HEK293 (cell line): ENCODE measurements at regions not wholly inside any gene's neighbourhood (a gene's known extent, or its start where the extent isn't known, plus 50 kb on each side); places are given as distances from the start of the nearest gene placed in this dataset.

Experiments used
- CTCF ChIA-PET: fragments of 350-600 bp; formaldehyde crosslinking; extraction: SDS; loops from one replicate; lab custom pipeline; 2021; ENCODE audit warnings: antibody characterized with exemption; lab: Yijun Ruan, JAX
- POLR2A ChIA-PET: fragments of 300-600 bp; formaldehyde crosslinking; extraction: SDS; loops from one replicate; lab custom pipeline; 2020; ENCODE audit warnings: antibody characterized with exemption, inconsistent platforms; lab: Yijun Ruan, JAX
- H3K27ac ChIP-seq: fragments of 200-500 bp; sonication (Bioruptor generic); 2 replicates; pipeline ENCODE4 v1.5.1; 2014; ENCODE audit warnings: low read depth, low read length, control low read depth, inconsistent platforms; ENCODE audit errors: extremely low read depth
- H3K36me3 ChIP-seq, 2 experiments: fragments of 200-500 bp in 1 of 2; sonication (Bioruptor generic) in 1 of 2; 1 replicate in 1 of 2; 2 replicates in 1 of 2; pipeline ENCODE4 v1.5.1; 2014 to 2017; ENCODE audit warnings: inconsistent platforms in 2 of 2, low read length in 2 of 2; ENCODE audit not compliant: control insufficient read depth in 2 of 2, insufficient read depth in 1 of 2
- H3K4me1 ChIP-seq: fragments of 200-500 bp; sonication (Bioruptor generic); 2 replicates; pipeline ENCODE4 v1.5.1; 2014; ENCODE audit warnings: mild to moderate bottlenecking, low read length, inconsistent platforms; ENCODE audit not compliant: control insufficient read depth, insufficient read depth
- H3K4me3 ChIP-seq: 2 replicates; pipeline ENCODE4 v1.5.1; 2011; ENCODE audit warnings: low read depth, mild to moderate bottlenecking, control low read depth, low read length, moderate library complexity
- H3K9me3 ChIP-seq: fragments of 200-500 bp; sonication (Bioruptor generic); 2 replicates; pipeline ENCODE4 v1.5.1; 2014; ENCODE audit warnings: low read depth, low read length, inconsistent platforms; ENCODE audit not compliant: control insufficient read depth, insufficient read depth
- GLI4 ChIP-seq: fragments of 450-650 bp; formaldehyde crosslinking; IDR thresholded peaks from 2 replicates; pipeline ENCODE4 v1.5.1; 2016; ENCODE audit warnings: missing biosample characterization, missing genetic modification characterization
- GLIS2 ChIP-seq: fragments of 450-650 bp; formaldehyde crosslinking; IDR thresholded peaks from 2 replicates; pipeline ENCODE4 v1.5.1; 2016; ENCODE audit warnings: missing biosample characterization, missing genetic modification characterization
- MYNN ChIP-seq: fragments of 450-650 bp; formaldehyde crosslinking; IDR thresholded peaks from 2 replicates; pipeline ENCODE4 v1.5.1; 2016; ENCODE audit warnings: missing biosample characterization, missing genetic modification characterization, borderline replicate concordance
- SP7 ChIP-seq: fragments of 450-650 bp; formaldehyde crosslinking; IDR thresholded peaks from 2 replicates; pipeline ENCODE4 v1.5.1; 2016; ENCODE audit warnings: missing biosample characterization, missing genetic modification characterization
- ZBTB7A ChIP-seq: fragments of 450-650 bp; formaldehyde crosslinking; IDR thresholded peaks from 2 replicates; pipeline ENCODE4 v1.5.1; 2016; ENCODE audit warnings: low read depth, missing biosample characterization, missing genetic modification characterization
- ZNF10 ChIP-seq: fragments of 450-650 bp; formaldehyde crosslinking; IDR thresholded peaks from 2 replicates; pipeline ENCODE4 v1.5.1; 2017; ENCODE audit warnings: missing biosample characterization, missing genetic modification characterization
- ZNF112 ChIP-seq: fragments of 450-650 bp; formaldehyde crosslinking; IDR thresholded peaks from 2 replicates; pipeline ENCODE4 v1.5.0; 2017; ENCODE audit warnings: missing biosample characterization, missing genetic modification characterization
- ZNF114 ChIP-seq: fragments of 450-650 bp; formaldehyde crosslinking; IDR thresholded peaks from 2 replicates; pipeline ENCODE4 v1.5.0; 2017; ENCODE audit warnings: missing biosample characterization, missing genetic modification characterization
- ZNF121 ChIP-seq: fragments of 450-650 bp; formaldehyde crosslinking; IDR thresholded peaks from 2 replicates; pipeline ENCODE4 v1.5.1; 2016; ENCODE audit warnings: missing biosample characterization, missing genetic modification characterization
- ZNF529 ChIP-seq: fragments of 450-650 bp; formaldehyde crosslinking; IDR thresholded peaks from 2 replicates; pipeline ENCODE4 v1.5.1; 2017; ENCODE audit warnings: missing genetic modification characterization, missing biosample characterization; ENCODE audit not compliant: insufficient replicate concordance
- ZNF544 ChIP-seq: fragments of 450-650 bp; formaldehyde crosslinking; IDR thresholded peaks from 2 replicates; pipeline ENCODE4 v1.5.0; 2017; ENCODE audit warnings: missing biosample characterization, missing genetic modification characterization
- ZNF555 ChIP-seq: fragments of 450-650 bp; formaldehyde crosslinking; conservative IDR thresholded peaks from 2 replicates; pipeline ENCODE4 v1.5.1; 2017; ENCODE audit warnings: missing biosample characterization, mild to moderate bottlenecking, missing genetic modification characterization, inconsistent platforms
- ZNF596 ChIP-seq: fragments of 450-650 bp; IDR thresholded peaks from 2 replicates; pipeline ENCODE4 v1.5.0; 2018; ENCODE audit warnings: missing biosample characterization, mild to moderate bottlenecking, missing genetic modification characterization, moderate library complexity
- ZNF610 ChIP-seq: fragments of 450-650 bp; formaldehyde crosslinking; IDR thresholded peaks from 2 replicates; pipeline ENCODE4 v1.5.1; 2016; ENCODE audit warnings: missing biosample characterization, missing genetic modification characterization, borderline replicate concordance
- ZNF677 ChIP-seq: fragments of 450-650 bp; IDR thresholded peaks from 2 replicates; pipeline ENCODE4 v1.5.0; 2018; ENCODE audit warnings: missing biosample characterization, mild to moderate bottlenecking, missing genetic modification characterization, moderate library complexity
- ZNF768 ChIP-seq: fragments of 450-650 bp; formaldehyde crosslinking; IDR thresholded peaks from 2 replicates; pipeline ENCODE4 v1.5.1; 2018; ENCODE audit warnings: missing biosample characterization, mild to moderate bottlenecking, missing genetic modification characterization
- TF ChIP-seq, protein P1 (sequence below): fragments of 450-650 bp; formaldehyde crosslinking; IDR thresholded peaks from 2 replicates; pipeline ENCODE4 v1.5.1; 2016; ENCODE audit warnings: missing biosample characterization, missing genetic modification characterization
- TF ChIP-seq, protein P2 (sequence below): fragments of 450-650 bp; formaldehyde crosslinking; IDR thresholded peaks from 2 replicates; pipeline ENCODE4 v1.5.1; 2016; ENCODE audit warnings: missing biosample characterization, missing genetic modification characterization
- TF ChIP-seq, protein P3 (sequence below): sonication (generic); formaldehyde crosslinking; IDR thresholded peaks from 2 replicates; pipeline ENCODE4 v1.8.1; 2022; ENCODE audit warnings: mild to moderate bottlenecking, moderate library complexity, missing genetic modification reagents
- TF ChIP-seq, protein P4 (sequence below): fragments of 450-650 bp; formaldehyde crosslinking; IDR thresholded peaks from 2 replicates; pipeline ENCODE4 v1.5.1; 2017; ENCODE audit warnings: missing biosample characterization, missing genetic modification characterization
- TF ChIP-seq, protein P5 (sequence below): fragments of 450-650 bp; formaldehyde crosslinking; IDR thresholded peaks from 2 replicates; pipeline ENCODE4 v1.5.1; 2016; ENCODE audit warnings: missing biosample characterization, missing genetic modification characterization

DNA sequence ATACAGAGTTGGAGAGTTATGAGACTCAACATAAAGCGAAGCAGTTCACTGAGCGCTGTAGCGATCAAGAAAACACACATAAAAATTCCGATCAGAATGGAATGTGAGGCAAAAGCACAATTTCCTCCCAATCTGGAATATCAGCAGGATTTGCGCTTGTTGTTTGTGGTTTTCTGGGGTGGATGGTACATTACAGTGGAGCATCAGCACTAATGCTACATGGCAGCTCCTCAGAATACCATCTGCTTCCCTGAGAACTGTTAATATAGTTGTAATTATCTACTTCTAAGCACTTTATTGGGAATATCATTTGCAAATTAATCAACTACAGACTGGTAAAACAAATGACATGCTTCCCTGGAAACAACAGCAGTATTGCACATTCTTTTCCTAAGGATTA is 324.1 kb upstream of the PPARGC1A start (continued):
- TF ChIP-seq ZBTB7A (tag by site-specific recombination) = no peak

DNA sequence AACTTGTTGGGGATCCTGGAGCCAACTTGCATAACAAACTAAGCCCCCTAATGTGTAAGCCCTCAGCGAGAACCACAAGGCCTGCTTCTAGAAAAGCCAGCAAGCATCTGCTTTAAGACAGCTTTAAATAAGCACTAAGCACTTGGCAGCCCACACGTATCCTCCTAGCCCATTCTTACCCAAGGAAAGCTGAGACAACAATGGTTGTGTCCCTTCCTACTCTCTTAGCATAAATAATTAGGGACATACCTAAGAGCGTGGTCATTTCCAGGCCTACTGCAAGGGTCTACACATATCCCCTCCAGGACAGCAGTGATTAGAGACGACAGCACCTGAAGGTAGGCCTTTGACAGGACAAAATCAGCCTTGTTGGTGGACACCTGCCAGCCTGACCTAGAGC is 322.8 kb upstream of the PPARGC1A start:
- no peak for TF ChIP-seq ZNF768 (tag by site-specific recombination)
- TF ChIP-seq GLIS2 = no peak
- TF ChIP-seq, protein P1, sequence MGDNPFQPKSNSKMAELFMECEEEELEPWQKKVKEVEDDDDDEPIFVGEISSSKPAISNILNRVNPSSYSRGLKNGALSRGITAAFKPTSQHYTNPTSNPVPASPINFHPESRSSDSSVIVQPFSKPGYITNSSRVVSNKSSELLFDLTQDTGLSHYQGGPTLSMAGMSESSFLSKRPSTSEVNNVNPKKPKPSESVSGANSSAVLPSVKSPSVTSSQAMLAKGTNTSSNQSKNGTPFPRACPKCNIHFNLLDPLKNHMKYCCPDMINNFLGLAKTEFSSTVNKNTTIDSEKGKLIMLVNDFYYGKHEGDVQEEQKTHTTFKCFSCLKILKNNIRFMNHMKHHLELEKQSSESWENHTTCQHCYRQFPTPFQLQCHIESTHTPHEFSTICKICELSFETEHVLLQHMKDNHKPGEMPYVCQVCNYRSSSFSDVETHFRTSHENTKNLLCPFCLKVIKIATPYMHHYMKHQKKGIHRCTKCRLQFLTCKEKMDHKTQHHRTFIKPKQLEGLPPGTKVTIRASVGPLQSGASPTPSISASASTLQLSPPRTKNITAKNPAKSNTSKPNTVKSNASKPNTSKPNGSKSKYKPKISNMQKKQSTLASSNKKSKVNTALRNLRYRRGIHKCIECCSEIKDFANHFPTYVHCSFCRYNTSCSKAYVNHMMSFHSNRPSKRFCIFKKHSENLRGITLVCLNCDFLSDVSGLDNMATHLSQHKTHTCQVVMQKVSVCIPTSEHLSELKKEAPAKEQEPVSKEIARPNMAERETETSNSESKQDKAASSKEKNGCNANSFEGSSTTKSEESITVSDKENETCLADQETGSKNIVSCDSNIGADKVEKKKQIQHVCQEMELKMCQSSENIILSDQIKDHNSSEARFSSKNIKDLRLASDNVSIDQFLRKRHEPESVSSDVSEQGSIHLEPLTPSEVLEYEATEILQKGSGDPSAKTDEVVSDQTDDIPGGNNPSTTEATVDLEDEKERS (tag by site-specific recombination) = no peak
- no peak for TF ChIP-seq ZNF555 (tag by site-specific recombination)
- TF ChIP-seq, protein P2, sequence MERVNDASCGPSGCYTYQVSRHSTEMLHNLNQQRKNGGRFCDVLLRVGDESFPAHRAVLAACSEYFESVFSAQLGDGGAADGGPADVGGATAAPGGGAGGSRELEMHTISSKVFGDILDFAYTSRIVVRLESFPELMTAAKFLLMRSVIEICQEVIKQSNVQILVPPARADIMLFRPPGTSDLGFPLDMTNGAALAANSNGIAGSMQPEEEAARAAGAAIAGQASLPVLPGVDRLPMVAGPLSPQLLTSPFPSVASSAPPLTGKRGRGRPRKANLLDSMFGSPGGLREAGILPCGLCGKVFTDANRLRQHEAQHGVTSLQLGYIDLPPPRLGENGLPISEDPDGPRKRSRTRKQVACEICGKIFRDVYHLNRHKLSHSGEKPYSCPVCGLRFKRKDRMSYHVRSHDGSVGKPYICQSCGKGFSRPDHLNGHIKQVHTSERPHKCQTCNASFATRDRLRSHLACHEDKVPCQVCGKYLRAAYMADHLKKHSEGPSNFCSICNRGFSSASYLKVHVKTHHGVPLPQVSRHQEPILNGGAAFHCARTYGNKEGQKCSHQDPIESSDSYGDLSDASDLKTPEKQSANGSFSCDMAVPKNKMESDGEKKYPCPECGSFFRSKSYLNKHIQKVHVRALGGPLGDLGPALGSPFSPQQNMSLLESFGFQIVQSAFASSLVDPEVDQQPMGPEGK (tag by site-specific recombination) = no peak
- TF ChIP-seq ZNF112 (tag by site-specific recombination) = no peak
- TF ChIP-seq, protein P3, sequence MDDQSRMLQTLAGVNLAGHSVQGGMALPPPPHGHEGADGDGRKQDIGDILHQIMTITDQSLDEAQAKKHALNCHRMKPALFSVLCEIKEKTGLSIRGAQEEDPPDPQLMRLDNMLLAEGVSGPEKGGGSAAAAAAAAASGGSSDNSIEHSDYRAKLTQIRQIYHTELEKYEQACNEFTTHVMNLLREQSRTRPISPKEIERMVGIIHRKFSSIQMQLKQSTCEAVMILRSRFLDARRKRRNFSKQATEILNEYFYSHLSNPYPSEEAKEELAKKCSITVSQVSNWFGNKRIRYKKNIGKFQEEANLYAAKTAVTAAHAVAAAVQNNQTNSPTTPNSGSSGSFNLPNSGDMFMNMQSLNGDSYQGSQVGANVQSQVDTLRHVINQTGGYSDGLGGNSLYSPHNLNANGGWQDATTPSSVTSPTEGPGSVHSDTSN (CRISPR knock-in tag) = no peak
- TF ChIP-seq MYNN = no peak
- no peak for TF ChIP-seq GLI4 (tag by site-specific recombination)
- TF ChIP-seq ZNF10 (tag by site-specific recombination) = no peak
- TF ChIP-seq SP7 (tag by site-specific recombination) = no peak
- TF ChIP-seq ZNF677 = no peak
- TF ChIP-seq ZNF610 = no peak
- no peak for TF ChIP-seq ZNF596 (tag by site-specific recombination)
- TF ChIP-seq ZNF529 = no peak
- no peak for TF ChIP-seq ZNF121 (tag by site-specific recombination)
- TF ChIP-seq ZNF544 (tag by site-specific recombination) = no peak
- TF ChIP-seq, protein P4, sequence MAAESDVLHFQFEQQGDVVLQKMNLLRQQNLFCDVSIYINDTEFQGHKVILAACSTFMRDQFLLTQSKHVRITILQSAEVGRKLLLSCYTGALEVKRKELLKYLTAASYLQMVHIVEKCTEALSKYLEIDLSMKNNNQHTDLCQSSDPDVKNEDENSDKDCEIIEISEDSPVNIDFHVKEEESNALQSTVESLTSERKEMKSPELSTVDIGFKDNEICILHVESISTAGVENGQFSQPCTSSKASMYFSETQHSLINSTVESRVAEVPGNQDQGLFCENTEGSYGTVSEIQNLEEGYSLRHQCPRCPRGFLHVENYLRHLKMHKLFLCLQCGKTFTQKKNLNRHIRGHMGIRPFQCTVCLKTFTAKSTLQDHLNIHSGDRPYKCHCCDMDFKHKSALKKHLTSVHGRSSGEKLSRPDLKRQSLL (tag by site-specific recombination) = no peak
- TF ChIP-seq ZNF114 (tag by site-specific recombination) = no peak
- TF ChIP-seq, protein P5, sequence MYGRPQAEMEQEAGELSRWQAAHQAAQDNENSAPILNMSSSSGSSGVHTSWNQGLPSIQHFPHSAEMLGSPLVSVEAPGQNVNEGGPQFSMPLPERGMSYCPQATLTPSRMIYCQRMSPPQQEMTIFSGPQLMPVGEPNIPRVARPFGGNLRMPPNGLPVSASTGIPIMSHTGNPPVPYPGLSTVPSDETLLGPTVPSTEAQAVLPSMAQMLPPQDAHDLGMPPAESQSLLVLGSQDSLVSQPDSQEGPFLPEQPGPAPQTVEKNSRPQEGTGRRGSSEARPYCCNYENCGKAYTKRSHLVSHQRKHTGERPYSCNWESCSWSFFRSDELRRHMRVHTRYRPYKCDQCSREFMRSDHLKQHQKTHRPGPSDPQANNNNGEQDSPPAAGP = no peak
- POLR2A ChIA-PET = interaction anchor here (1.2 kb wide), 1 partner anchor 14 kb away, joined by 3 read pairs; no protein-coding TSS in a partner anchor
- CTCF ChIA-PET = no interaction called here

More for the DNA sequence above, 322.8 kb upstream of the PPARGC1A start:
- no peak overlapping the region for H3K27ac ChIP-seq
- H3K9me3 ChIP-seq = no peaks in the 10 kb centered on the region
- no peaks in the 10 kb centered on the region for H3K36me3 ChIP-seq
- no peak overlapping the region for H3K4me3 ChIP-seq
- H3K4me1 ChIP-seq = no peaks in the 10 kb centered on the region
